Activated CD4-positive, alpha-beta T cell treated with anti-CD3 and anti-CD28 coated beads for 36 hours (primary cell): ENCODE measurements at regions not wholly inside any gene's neighbourhood (a gene's known extent, or its start where the extent isn't known, plus 50 kb on each side); places are given as distances from the start of the nearest gene placed in this dataset.

ENCODE experiments used
- ATAC-seq: fragments of 200-7000 bp; cut with Tn5 transposase; one replicate; pipeline ENCODE4 v1.10.0; 2021; ENCODE audit warnings: mild to moderate bottlenecking, moderate library complexity
- CTCF ChIA-PET: fragments of 350-600 bp; sonication (Branson Sonifier 250); formaldehyde crosslinking; loops from one replicate; lab custom pipeline; 2021; ENCODE audit warnings: antibody characterized with exemption; lab: Charles Lee
- POLR2A ChIA-PET: fragments of 350-600 bp; sonication (Branson Sonifier 250); formaldehyde crosslinking; loops from one replicate; lab custom pipeline; 2021; ENCODE audit warnings: antibody characterized with exemption, inconsistent platforms; lab: Charles Lee
- DNase-seq: peaks from one replicate; pipeline ENCODE4 v3.0.0-alpha.2; 2020
- H3K27ac Mint-ChIP-seq: one replicate; pipeline ENCODE4 v1.8.0; 2021; ENCODE audit warnings: mixed read lengths
- H3K27me3 Mint-ChIP-seq: one replicate; pipeline ENCODE4 v1.8.0; 2021; ENCODE audit warnings: mixed read lengths
- H3K36me3 Mint-ChIP-seq: one replicate; pipeline ENCODE4 v1.8.0; 2021; ENCODE audit warnings: low read depth, mixed read lengths
- H3K4me1 Mint-ChIP-seq: one replicate; pipeline ENCODE4 v1.8.0; 2021; ENCODE audit warnings: mixed read lengths
- H3K4me3 Mint-ChIP-seq: one replicate; pipeline ENCODE4 v1.8.0; 2021; ENCODE audit warnings: mild to moderate bottlenecking, moderate library complexity, mixed read lengths
- H3K9me3 Mint-ChIP-seq: one replicate; pipeline ENCODE4 v1.8.0; 2021; ENCODE audit warnings: low read depth, mixed read lengths
- intact Hi-C, 2 experiments: fragments of 100-400 bp; cut with DNase I in 1 of 2; cut with micrococcal nuclease in 1 of 2; formaldehyde crosslinking; loops; one replicate each; pipeline versions ENCODE4 v1.14.2 to v1.15.1; 2022 to 2024; cut with DNase I, micrococcal nuclease

DNA sequence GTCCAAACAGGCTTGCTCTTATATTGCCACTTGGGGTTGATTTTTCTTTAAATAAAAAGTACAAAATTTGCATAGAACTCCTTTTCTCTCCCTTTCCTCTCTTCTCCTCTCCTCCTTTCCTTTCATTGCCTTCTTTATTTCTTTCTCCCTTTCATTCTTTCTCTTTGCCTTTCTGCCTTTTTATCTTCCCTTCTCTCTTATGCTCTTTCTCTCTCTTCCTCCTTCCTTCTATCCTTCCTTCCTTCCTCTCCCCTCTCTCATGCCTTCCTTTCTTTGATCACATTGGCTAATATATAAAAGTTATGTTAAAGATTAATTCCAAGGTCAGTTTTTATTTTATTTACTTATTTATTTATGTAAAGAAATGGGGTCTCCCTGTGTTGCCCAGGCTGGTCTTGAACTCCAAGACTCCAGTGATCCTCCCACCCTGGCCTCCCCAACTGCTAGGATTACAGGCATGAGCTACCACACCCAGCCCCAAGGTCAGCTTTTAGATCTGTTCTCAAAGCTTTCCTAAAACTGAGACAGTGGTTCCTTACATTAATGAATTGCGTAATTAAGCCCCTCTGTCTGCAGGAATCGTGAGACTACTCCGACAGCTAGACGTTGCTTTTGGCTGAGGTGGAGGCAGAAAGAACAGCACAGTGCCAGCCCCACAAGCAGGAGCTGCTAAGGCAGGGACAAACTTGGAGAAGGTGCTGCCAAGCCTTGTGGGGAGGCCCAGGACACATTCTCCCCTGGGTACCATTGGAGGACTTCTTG, 361.9 kb downstream of the SIPA1L2 start:
- Mint-ChIP-seq H3K9me3 (no peaks in the 10 kb centered on the region), H3K36me3 (no peaks in the 10 kb centered on the region), H3K4me3 (no peak overlapping the region), H3K27me3 (peaks cover 3% of the 10 kb centered on the region), H3K4me1 (no peaks in the 10 kb centered on the region), H3K27ac (no peak overlapping the region)
- ChIA-PET CTCF (no interaction called here), POLR2A (no interaction called here)
- no peak for DNase-seq
- no peak for ATAC-seq
- intact Hi-C loops = no loop called here

DNA sequence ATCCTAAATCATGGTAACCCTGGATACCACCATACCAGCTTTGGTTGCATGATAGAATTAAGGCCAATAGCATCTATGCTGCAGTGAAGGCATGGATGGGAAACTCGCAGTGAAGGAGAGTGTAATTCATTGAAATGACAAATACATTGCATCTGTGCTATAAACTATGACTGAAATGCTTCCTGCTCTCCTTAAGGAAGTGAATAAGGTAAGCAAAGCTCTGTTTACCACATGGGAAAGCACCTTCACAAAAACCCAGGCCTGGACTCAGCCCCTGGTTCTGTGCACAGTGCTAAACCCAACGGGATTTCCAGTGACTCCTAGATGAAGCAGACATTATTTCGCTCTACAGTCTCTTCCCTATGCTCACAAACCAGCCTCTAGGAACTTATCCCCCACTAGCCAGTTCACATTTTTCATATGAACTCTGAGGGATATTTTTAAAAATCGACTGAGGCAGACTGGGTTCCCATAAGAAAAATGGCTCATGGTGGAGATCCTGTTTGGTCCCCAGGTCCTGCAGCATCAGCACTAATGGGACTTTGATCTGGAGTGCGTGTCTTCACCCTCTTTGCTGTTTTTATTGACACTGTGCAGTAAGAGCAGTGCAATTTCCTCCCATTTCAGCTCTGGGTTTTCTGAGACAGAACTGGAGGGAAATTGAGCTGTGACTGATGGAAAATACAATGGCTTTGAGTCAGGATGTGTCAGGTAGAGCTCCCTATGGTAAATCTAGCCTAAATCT, 362.7 kb downstream of the SIPA1L2 start:
- CTCF ChIA-PET = no interaction called here

DNA sequence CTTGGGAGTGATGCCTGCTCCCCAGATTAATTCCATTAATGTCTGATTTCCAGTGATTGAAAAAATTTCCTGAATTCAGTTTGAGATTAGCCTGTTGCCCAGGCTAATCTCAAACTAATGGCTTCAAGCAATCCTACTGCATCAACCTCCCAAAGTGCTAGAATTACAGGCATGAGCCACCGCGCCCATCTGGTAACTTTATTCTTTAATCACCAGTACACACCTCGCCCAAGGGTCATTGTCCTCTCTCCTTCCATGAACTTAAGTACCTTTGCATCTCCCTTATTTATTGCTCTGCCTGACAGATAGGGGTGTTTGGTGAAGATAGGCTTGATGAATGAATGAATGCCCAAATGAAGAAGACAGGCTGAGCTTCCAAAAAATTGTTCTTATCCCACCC, 366.5 kb downstream of the SIPA1L2 start:
- Mint-ChIP-seq H3K36me3 (no peaks in the 10 kb centered on the region), H3K4me3 (no peak overlapping the region), H3K27ac (no peak overlapping the region), H3K4me1 (peaks cover 2% of the 10 kb centered on the region), H3K27me3 (peaks cover 14% of the 10 kb centered on the region), H3K9me3 (no peaks in the 10 kb centered on the region)
- ATAC-seq (no peak), DNase-seq (no peak)
- CTCF ChIA-PET = no interaction called here
- intact Hi-C loops = no loop called here
- POLR2A ChIA-PET = no interaction called here

More for the DNA sequence above, 362.7 kb downstream of the SIPA1L2 start:
- Mint-ChIP-seq H3K27ac (no peak overlapping the region), H3K4me1 (no peaks in the 10 kb centered on the region), H3K27me3 (peaks cover under 1% of the 10 kb centered on the region), H3K36me3 (no peaks in the 10 kb centered on the region), H3K4me3 (no peak overlapping the region), H3K9me3 (no peaks in the 10 kb centered on the region)
- POLR2A ChIA-PET = no interaction called here
- ATAC-seq = no peak
- DNase-seq = no peak
- intact Hi-C loops = no loop called here

GRCh38 chr1:232262991-232263390, 366.9 kb downstream of the SIPA1L2 start:
- peaks cover 17% of the 10 kb centered on the region for H3K27me3 Mint-ChIP-seq
- no peak overlapping the region for H3K27ac Mint-ChIP-seq
- DNase-seq = no peak
- no peaks in the 10 kb centered on the region for H3K9me3 Mint-ChIP-seq
- POLR2A ChIA-PET = no interaction called here
- no peaks in the 10 kb centered on the region for H3K36me3 Mint-ChIP-seq
- ATAC-seq = no peak
- no peak overlapping the region for H3K4me3 Mint-ChIP-seq
- intact Hi-C loops = no loop called here
- CTCF ChIA-PET = interaction anchor here (0.5 to 0.6 kb wide), 3 partner anchors 127 to 717 kb away, joined by 3 read pairs; no protein-coding TSS in a partner anchor
- peaks cover 2% of the 10 kb centered on the region for H3K4me1 Mint-ChIP-seq

GRCh38 chr1:232260861-232261260, 369.1 kb downstream of the SIPA1L2 start:
- no peak for ATAC-seq
- Mint-ChIP-seq H3K36me3 (no peaks in the 10 kb centered on the region), H3K4me3 (no peak overlapping the region), H3K27me3 (peaks cover 20% of the 10 kb centered on the region), H3K4me1 (peaks cover 2% of the 10 kb centered on the region), H3K27ac (no peak overlapping the region), H3K9me3 (no peaks in the 10 kb centered on the region)
- ChIA-PET POLR2A (no interaction called here), CTCF (interaction anchor here (0.9 to 1.0 kb wide), 2 partner anchors 9 to 182 kb away, joined by 3 read pairs; no protein-coding TSS in a partner anchor)
- DNase-seq = no peak
- intact Hi-C loops = no loop called here

- H3K27ac Mint-ChIP-seq = no peak overlapping the region
- POLR2A ChIA-PET = no interaction called here
- peaks cover 20% of the 10 kb centered on the region for H3K27me3 Mint-ChIP-seq
- ATAC-seq = no peak
- peaks cover 2% of the 10 kb centered on the region for H3K4me1 Mint-ChIP-seq
- intact Hi-C loops = no loop called here
- no peaks in the 10 kb centered on the region for H3K9me3 Mint-ChIP-seq
- no peaks in the 10 kb centered on the region for H3K36me3 Mint-ChIP-seq
- H3K4me3 Mint-ChIP-seq = no peak overlapping the region
- CTCF ChIA-PET = interaction anchor here (0.6 to 1.0 kb wide), 4 partner anchors 9 to 579 kb away, joined by 3 read pairs; no protein-coding TSS in a partner anchor
- DNase-seq = no peak
These were observed 369.9 kb downstream of the SIPA1L2 start for GRCh38 chr1:232260045-232260444.

GRCh38 chr1:232259333-232259732, 370.6 kb downstream of the SIPA1L2 start:
- Mint-ChIP-seq H3K36me3 (no peaks in the 10 kb centered on the region), H3K27me3 (peaks cover 24% of the 10 kb centered on the region), H3K27ac (no peak overlapping the region), H3K9me3 (no peaks in the 10 kb centered on the region), H3K4me1 (peaks cover 2% of the 10 kb centered on the region), H3K4me3 (no peak overlapping the region)
- ATAC-seq = no peak
- ChIA-PET POLR2A (no interaction called here), CTCF (no interaction called here)
- intact Hi-C loops = no loop called here
- no peak for DNase-seq

DNA sequence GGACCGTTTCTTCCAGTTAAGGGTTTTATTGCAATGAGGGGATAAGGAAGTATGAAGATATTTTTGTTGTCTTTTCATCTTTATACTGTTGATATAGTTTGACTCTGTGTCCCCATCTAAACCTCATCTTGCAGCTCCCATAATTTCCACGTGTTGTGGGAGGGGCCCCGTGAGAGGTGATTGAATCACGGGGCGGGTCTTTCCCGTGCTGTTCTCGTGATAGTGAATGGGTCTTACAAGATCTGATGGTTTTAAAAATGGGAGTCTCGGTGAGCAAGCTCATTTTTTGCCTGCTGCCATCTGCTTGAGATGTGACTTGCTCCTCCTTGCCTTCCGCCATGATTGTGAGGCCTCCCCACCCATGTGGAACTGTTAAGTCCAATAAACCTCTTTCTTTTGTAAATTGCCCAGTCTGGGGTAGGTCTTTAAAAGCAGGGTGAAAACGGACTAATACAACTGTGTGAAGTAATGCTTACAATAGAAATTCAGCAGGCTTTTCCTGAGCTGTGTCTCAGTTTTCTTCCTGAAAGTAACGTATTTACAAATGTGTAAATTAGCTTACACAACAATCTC, 377.3 kb downstream of the SIPA1L2 start:
- no peaks in the 10 kb centered on the region for H3K36me3 Mint-ChIP-seq
- CTCF ChIA-PET = interaction anchor here (0.6 kb wide), 1 partner anchor 401 kb away, joined by 3 read pairs; no protein-coding TSS in a partner anchor
- ATAC-seq (no peak), DNase-seq (no peak)
- H3K27ac Mint-ChIP-seq = no peak overlapping the region
- intact Hi-C loops = no loop called here
- peaks cover 4% of the 10 kb centered on the region for H3K4me1 Mint-ChIP-seq
- H3K27me3 Mint-ChIP-seq = peaks cover 33% of the 10 kb centered on the region
- POLR2A ChIA-PET = no interaction called here
- no peak overlapping the region for H3K4me3 Mint-ChIP-seq
- no peaks in the 10 kb centered on the region for H3K9me3 Mint-ChIP-seq

GRCh38 chr1:232250838-232251237, 379.1 kb downstream of the SIPA1L2 start:
- intact Hi-C loops = no loop called here
- no peaks in the 10 kb centered on the region for H3K36me3 Mint-ChIP-seq
- peaks cover 38% of the 10 kb centered on the region for H3K27me3 Mint-ChIP-seq

GRCh38 chr1:232249861-232250777, 379.8 kb downstream of the SIPA1L2 start:
- H3K27ac Mint-ChIP-seq = no peak overlapping the region
- ATAC-seq (no peak), DNase-seq (no peak)
- H3K36me3 Mint-ChIP-seq = no peaks in the 10 kb centered on the region
- peaks cover 38% of the 10 kb centered on the region for H3K27me3 Mint-ChIP-seq
- POLR2A ChIA-PET = no interaction called here
- intact Hi-C loops = loop anchor here in 1 of 2 experiments (10.0 kb wide), 1 partner anchor 65 kb away; no protein-coding TSS in a partner anchor
- H3K4me3 Mint-ChIP-seq = no peak overlapping the region
- H3K9me3 Mint-ChIP-seq = no peaks in the 10 kb centered on the region
- peaks cover 4% of the 10 kb centered on the region for H3K4me1 Mint-ChIP-seq
- CTCF ChIA-PET = interaction anchor here (0.5 kb wide), 1 partner anchor 110 kb away, joined by 3 read pairs; no protein-coding TSS in a partner anchor

More at GRCh38 chr1:232250838-232251237, 379.1 kb downstream of the SIPA1L2 start:
- peaks cover 4% of the 10 kb centered on the region for H3K4me1 Mint-ChIP-seq
- ChIA-PET CTCF (no interaction called here), POLR2A (no interaction called here)
- no peak overlapping the region for H3K4me3 Mint-ChIP-seq
- DNase-seq = no peak
- no peaks in the 10 kb centered on the region for H3K9me3 Mint-ChIP-seq
- ATAC-seq = no peak
- H3K27ac Mint-ChIP-seq = no peak overlapping the region
